ENCODE measurements at regions not wholly inside any gene's neighbourhood (a gene's known extent, or its start where the extent isn't known, plus 50 kb on each side); places are given as distances from the start of the nearest gene placed in this dataset.
"Not testable (repeated sequence)": the region's sequence is repeated elsewhere in the genome, so short reads cannot be mapped to it uniquely, and the experiment has no call there.

- POLR2A ChIA-PET; in situ Hi-C loops (cut with HindIII; ENCODE audit: low pct_unique_long_range_greater_than_20kb, low sequenced_read_pairs); intact Hi-C loops (cut with micrococcal nuclease; ENCODE audit: unreplicated experiment); H3K27me3 ChIP-seq (ENCODE audit: control insufficient read depth, insufficient read depth, low read length); H3K4me3 ChIP-seq (ENCODE audit: low read depth in 2 of 2, low read length in 2 of 2); H3K27ac ChIP-seq (ENCODE audit: low read length); ATAC-seq; CTCF ChIA-PET; H3K4me1 ChIP-seq (ENCODE audit: control insufficient read depth, insufficient read depth, low read length); DNase-seq (ENCODE audit: low read depth, low spot score); H3K36me3 ChIP-seq (ENCODE audit: control insufficient read depth, insufficient read depth, low read length); BruUV-seq (replicated peaks); H3K9me3 ChIP-seq (ENCODE audit: control insufficient read depth, insufficient read depth, low read depth, low read length): not testable (repeated sequence)
These were observed 83.3 kb upstream of the NBPF26 start for GRCh38 chr1:120640261-120641013.

- not testable (repeated sequence) for ATAC-seq
These were observed 82.8 kb upstream of the NBPF26 start for GRCh38 chr1:120641014-120641302.

GRCh38 chr1:120647182-120647581, 76.6 kb upstream of the NBPF26 start:
- H3K9me3 ChIP-seq (ENCODE audit: control insufficient read depth, insufficient read depth, low read depth, low read length); intact Hi-C loops (cut with micrococcal nuclease; ENCODE audit: unreplicated experiment); H3K4me1 ChIP-seq (ENCODE audit: control insufficient read depth, insufficient read depth, low read length); ATAC-seq; POLR2A ChIA-PET; CTCF ChIA-PET; H3K36me3 ChIP-seq (ENCODE audit: control insufficient read depth, insufficient read depth, low read length); H3K27ac ChIP-seq (ENCODE audit: low read length); DNase-seq (ENCODE audit: low read depth, low spot score); H3K4me3 ChIP-seq (ENCODE audit: low read depth in 2 of 2, low read length in 2 of 2); BruUV-seq (replicated peaks); in situ Hi-C loops (cut with HindIII; ENCODE audit: low pct_unique_long_range_greater_than_20kb, low sequenced_read_pairs); H3K27me3 ChIP-seq (ENCODE audit: control insufficient read depth, insufficient read depth, low read length): not testable (repeated sequence)

More at GRCh38 chr1:120641014-120641302, 82.8 kb upstream of the NBPF26 start:
- BruUV-seq (replicated peaks); POLR2A ChIA-PET; H3K27ac ChIP-seq (ENCODE audit: low read length); CTCF ChIA-PET; H3K27me3 ChIP-seq (ENCODE audit: control insufficient read depth, insufficient read depth, low read length); in situ Hi-C loops (cut with HindIII; ENCODE audit: low pct_unique_long_range_greater_than_20kb, low sequenced_read_pairs); H3K4me3 ChIP-seq (ENCODE audit: low read depth in 2 of 2, low read length in 2 of 2); H3K9me3 ChIP-seq (ENCODE audit: control insufficient read depth, insufficient read depth, low read depth, low read length); H3K4me1 ChIP-seq (ENCODE audit: control insufficient read depth, insufficient read depth, low read length); intact Hi-C loops (cut with micrococcal nuclease; ENCODE audit: unreplicated experiment); DNase-seq (ENCODE audit: low read depth, low spot score); H3K36me3 ChIP-seq (ENCODE audit: control insufficient read depth, insufficient read depth, low read length): not testable (repeated sequence)

GRCh38 chr1:120648915-120649623, 74.7 kb upstream of the NBPF26 start:
- H3K36me3 ChIP-seq (ENCODE audit: control insufficient read depth, insufficient read depth, low read length); H3K9me3 ChIP-seq (ENCODE audit: control insufficient read depth, insufficient read depth, low read depth, low read length); DNase-seq (ENCODE audit: low read depth, low spot score); CTCF ChIA-PET; H3K4me3 ChIP-seq (ENCODE audit: low read depth in 2 of 2, low read length in 2 of 2); H3K27ac ChIP-seq (ENCODE audit: low read length); H3K4me1 ChIP-seq (ENCODE audit: control insufficient read depth, insufficient read depth, low read length); intact Hi-C loops (cut with micrococcal nuclease; ENCODE audit: unreplicated experiment); ATAC-seq; POLR2A ChIA-PET; H3K27me3 ChIP-seq (ENCODE audit: control insufficient read depth, insufficient read depth, low read length); BruUV-seq (replicated peaks); in situ Hi-C loops (cut with HindIII; ENCODE audit: low pct_unique_long_range_greater_than_20kb, low sequenced_read_pairs): not testable (repeated sequence)

GRCh38 chr1:120649730-120650129, 74.0 kb upstream of the NBPF26 start:
- in situ Hi-C loops (cut with HindIII; ENCODE audit: low pct_unique_long_range_greater_than_20kb, low sequenced_read_pairs); H3K4me3 ChIP-seq (ENCODE audit: low read depth in 2 of 2, low read length in 2 of 2); ATAC-seq; intact Hi-C loops (cut with micrococcal nuclease; ENCODE audit: unreplicated experiment); BruUV-seq (replicated peaks); H3K27ac ChIP-seq (ENCODE audit: low read length); POLR2A ChIA-PET; H3K27me3 ChIP-seq (ENCODE audit: control insufficient read depth, insufficient read depth, low read length); H3K36me3 ChIP-seq (ENCODE audit: control insufficient read depth, insufficient read depth, low read length); CTCF ChIA-PET; DNase-seq (ENCODE audit: low read depth, low spot score); H3K9me3 ChIP-seq (ENCODE audit: control insufficient read depth, insufficient read depth, low read depth, low read length); H3K4me1 ChIP-seq (ENCODE audit: control insufficient read depth, insufficient read depth, low read length): not testable (repeated sequence)

- CTCF ChIA-PET; H3K36me3 ChIP-seq (ENCODE audit: control insufficient read depth, insufficient read depth, low read length); POLR2A ChIA-PET; H3K4me3 ChIP-seq (ENCODE audit: low read depth in 2 of 2, low read length in 2 of 2); in situ Hi-C loops (cut with HindIII; ENCODE audit: low pct_unique_long_range_greater_than_20kb, low sequenced_read_pairs); H3K4me1 ChIP-seq (ENCODE audit: control insufficient read depth, insufficient read depth, low read length); ATAC-seq; H3K9me3 ChIP-seq (ENCODE audit: control insufficient read depth, insufficient read depth, low read depth, low read length); BruUV-seq (replicated peaks); DNase-seq (ENCODE audit: low read depth, low spot score); H3K27me3 ChIP-seq (ENCODE audit: control insufficient read depth, insufficient read depth, low read length); intact Hi-C loops (cut with micrococcal nuclease; ENCODE audit: unreplicated experiment); H3K27ac ChIP-seq (ENCODE audit: low read length): not testable (repeated sequence)
These were observed 69.6 kb upstream of the NBPF26 start for GRCh38 chr1:120654114-120654513.

- intact Hi-C loops (cut with micrococcal nuclease; ENCODE audit: unreplicated experiment); BruUV-seq (replicated peaks); CTCF ChIA-PET; H3K4me3 ChIP-seq (ENCODE audit: low read depth in 2 of 2, low read length in 2 of 2); ATAC-seq; H3K36me3 ChIP-seq (ENCODE audit: control insufficient read depth, insufficient read depth, low read length); DNase-seq (ENCODE audit: low read depth, low spot score); H3K9me3 ChIP-seq (ENCODE audit: control insufficient read depth, insufficient read depth, low read depth, low read length); in situ Hi-C loops (cut with HindIII; ENCODE audit: low pct_unique_long_range_greater_than_20kb, low sequenced_read_pairs); H3K27ac ChIP-seq (ENCODE audit: low read length); POLR2A ChIA-PET; H3K27me3 ChIP-seq (ENCODE audit: control insufficient read depth, insufficient read depth, low read length); H3K4me1 ChIP-seq (ENCODE audit: control insufficient read depth, insufficient read depth, low read length): not testable (repeated sequence)
These were observed 68.4 kb upstream of the NBPF26 start for GRCh38 chr1:120655394-120655793.

All from Panc1 (cell line).